Thoracic aorta (tissue), 2 donors: ENCODE measurements at regions not wholly inside any gene's neighbourhood (a gene's known extent, or its start where the extent isn't known, plus 50 kb on each side); places are given as distances from the start of the nearest gene placed in this dataset.
"Not testable (repeated sequence)": the region's sequence is repeated elsewhere in the genome, so short reads cannot be mapped to it uniquely, and the experiment has no call there.

ENCODE experiments used
- ATAC-seq: fragments of 150-250 bp; one replicate; pipeline ENCODE4 v1.8.0; 2017; ENCODE audit warnings: low read depth; ENCODE audit not compliant: insufficient number of reproducible peaks, low FRiP score
- DNase-seq: peaks from one replicate; pipeline ENCODE4 v3.0.0-alpha.2; 2020; ENCODE audit warnings: low spot score
- H3K27ac ChIP-seq, 2 donors: fragments of 200-600 bp; sonication (generic); 1 replicate in 1 of 2; 2 replicates in 1 of 2; pipeline ENCODE4 v1.5.1; 2016; ENCODE audit warnings: mild to moderate bottlenecking in 2 of 2, moderate library complexity in 2 of 2
- H3K27me3 ChIP-seq: fragments of 200-600 bp; sonication (generic); replicated peaks from 2 replicates; pipeline ENCODE4 v1.6.0; 2016; ENCODE audit warnings: mild to moderate bottlenecking; ENCODE audit not compliant: insufficient read depth
- H3K36me3 ChIP-seq: fragments of 200-600 bp; sonication (generic); one replicate; pipeline ENCODE4 v1.5.1; 2016
- H3K4me1 ChIP-seq, 2 donors: fragments of 200-600 bp; sonication (generic); 1 replicate in 1 of 2; 2 replicates in 1 of 2; pipeline versions ENCODE4 v1.5.1 to v1.6.0; 2016; ENCODE audit warnings: low read depth in 2 of 2, mild to moderate bottlenecking in 1 of 2; ENCODE audit not compliant: control insufficient read depth in 1 of 2
- H3K4me3 ChIP-seq: fragments of 200-600 bp; sonication (generic); 2 replicates; pipeline ENCODE4 v1.5.1; 2016; ENCODE audit warnings: mild to moderate bottlenecking
- H3K9me3 ChIP-seq: fragments of 200-600 bp; sonication (generic); 2 replicates; pipeline ENCODE4 v1.5.1; 2016
- CTCF ChIP-seq: fragments of 200-600 bp; sonication (generic); IDR thresholded peaks from one replicate; pipeline ENCODE4 v1.5.1; 2019; ENCODE audit warnings: antibody characterized with exemption

GRCh38 chr5:168140241-168140640 is 151.2 kb upstream of the WWC1 start:
- DNase-seq = no peak
- Histone ChIP-seq H3K36me3 (no peaks in the 10 kb centered on the region), H3K27me3 (no peaks in the 10 kb centered on the region), H3K4me3 (no peak overlapping the region), H3K4me1 (no peaks in the 10 kb centered on the region), H3K9me3 (no peaks in the 10 kb centered on the region), H3K27ac (no peak overlapping the region)
- ATAC-seq = no peak
- no peak for TF ChIP-seq CTCF

DNA sequence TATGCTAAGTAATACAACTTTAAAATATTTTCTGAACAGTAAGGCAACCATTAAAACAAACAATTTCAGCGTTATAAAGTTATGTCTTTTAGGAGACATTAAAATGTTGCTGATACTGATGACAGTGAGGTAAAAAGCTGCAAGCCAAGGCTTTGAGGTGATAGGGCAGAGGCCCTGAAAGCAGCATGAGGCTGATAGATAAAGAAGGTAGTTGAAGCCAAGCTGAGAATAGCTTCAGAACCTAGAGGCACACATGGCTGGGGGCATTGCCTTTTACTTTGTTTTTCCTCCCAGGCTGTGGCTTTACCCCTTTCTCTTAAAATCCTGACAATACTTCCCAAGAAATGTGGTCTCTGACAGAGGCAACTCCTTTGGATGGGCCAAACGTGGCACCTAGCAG is 149.0 kb upstream of the WWC1 start:
- Histone ChIP-seq H3K4me1 (no peaks in the 10 kb centered on the region), H3K27ac (no peak overlapping the region), H3K27me3 (no peaks in the 10 kb centered on the region), H3K9me3 (no peaks in the 10 kb centered on the region), H3K4me3 (no peak overlapping the region), H3K36me3 (no peaks in the 10 kb centered on the region)
- ATAC-seq (no peak), DNase-seq (no peak)
- TF ChIP-seq CTCF = no peak

- not testable (repeated sequence) for H3K4me3 ChIP-seq, H3K9me3 ChIP-seq, H3K36me3 ChIP-seq, H3K4me1 ChIP-seq, DNase-seq, H3K27me3 ChIP-seq, ATAC-seq, H3K27ac ChIP-seq
These were observed 147.9 kb upstream of the WWC1 start for GRCh38 chr5:168143521-168143920.

GRCh38 chr5:168147106-168147505 is 144.3 kb upstream of the WWC1 start:
- no peaks in the 10 kb centered on the region for H3K36me3 ChIP-seq
- no peak overlapping the region for H3K4me3 ChIP-seq
- ATAC-seq = no peak
- H3K4me1 ChIP-seq = no peaks in the 10 kb centered on the region
- no peaks in the 10 kb centered on the region for H3K9me3 ChIP-seq
- H3K27ac ChIP-seq = no peak overlapping the region
- no peaks in the 10 kb centered on the region for H3K27me3 ChIP-seq
- TF ChIP-seq CTCF = no peak
- no peak for DNase-seq

DNA sequence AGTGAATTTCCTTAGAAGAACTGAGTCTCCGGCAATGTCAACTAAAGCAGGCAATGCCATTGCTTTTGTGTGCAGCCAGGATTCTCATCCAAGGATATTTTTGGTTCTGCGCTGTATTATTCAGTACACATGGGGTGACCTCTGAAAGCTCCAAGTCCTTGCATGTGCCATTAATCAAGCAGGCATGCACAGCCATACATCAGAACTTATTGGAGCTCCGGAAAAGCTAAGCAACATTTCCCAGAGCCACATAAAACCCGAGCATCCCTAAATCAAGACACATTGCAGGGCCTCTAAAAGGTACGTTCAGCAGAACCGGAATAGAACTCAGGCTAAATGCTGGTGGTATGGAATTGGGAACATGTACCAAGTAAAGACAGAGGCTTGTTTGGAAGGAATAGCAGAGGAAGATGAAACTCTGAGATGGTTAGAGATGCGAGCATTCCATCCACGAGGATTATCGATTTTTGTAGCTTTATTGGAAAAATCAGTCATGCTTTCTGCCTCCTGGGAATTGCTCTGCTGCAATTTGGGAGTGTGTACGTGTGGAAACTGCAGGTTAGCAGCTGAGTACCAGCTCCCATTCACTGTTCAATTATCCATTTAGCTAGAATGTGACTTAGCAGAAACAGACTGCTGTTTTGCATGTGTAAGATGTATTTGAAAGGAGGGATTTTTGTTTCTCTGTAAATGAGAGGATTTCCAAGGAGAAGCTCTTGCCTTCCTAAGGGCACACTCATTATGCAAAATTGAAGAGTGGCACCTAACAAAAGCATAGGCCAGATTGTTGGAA is 143.7 kb upstream of the WWC1 start:
- Histone ChIP-seq H3K9me3 (no peaks in the 10 kb centered on the region), H3K27me3 (no peaks in the 10 kb centered on the region), H3K4me3 (no peak overlapping the region), H3K36me3 (no peaks in the 10 kb centered on the region), H3K4me1 (no peaks in the 10 kb centered on the region), H3K27ac (no peak overlapping the region)
- TF ChIP-seq CTCF = no peak
- no peak for ATAC-seq
- DNase-seq = no peak

DNA sequence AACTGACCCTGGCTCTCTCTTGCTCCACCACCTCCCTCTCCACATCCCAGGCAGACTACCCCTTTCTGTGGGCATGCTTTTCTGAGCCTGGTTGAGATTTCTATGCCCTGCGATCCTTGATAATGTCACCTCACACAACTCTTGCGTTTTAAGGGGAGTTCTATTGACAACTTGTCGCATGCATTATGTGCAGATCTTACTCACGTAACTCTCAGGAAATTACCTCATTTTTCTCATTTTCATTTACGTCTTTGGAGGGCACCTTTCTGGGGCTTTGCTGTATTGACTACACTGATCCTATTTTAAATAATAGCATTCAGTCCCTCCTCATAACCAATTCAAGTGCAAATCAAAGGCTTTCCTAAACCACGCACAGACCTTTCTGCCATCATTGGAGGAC is 140.4 kb upstream of the WWC1 start:
- no peak for ATAC-seq

More for the DNA sequence above, 140.4 kb upstream of the WWC1 start:
- H3K27ac ChIP-seq = no peak overlapping the region
- no peaks in the 10 kb centered on the region for H3K27me3 ChIP-seq
- H3K4me1 ChIP-seq = no peaks in the 10 kb centered on the region
- no peak for TF ChIP-seq CTCF
- no peaks in the 10 kb centered on the region for H3K36me3 ChIP-seq
- H3K4me3 ChIP-seq = no peak overlapping the region
- H3K9me3 ChIP-seq = no peaks in the 10 kb centered on the region
- no peak for DNase-seq
